Muscle of back (tissue), 3 donors: ENCODE measurements at regions not wholly inside any gene's neighbourhood (a gene's known extent, or its start where the extent isn't known, plus 50 kb on each side); places are given as distances from the start of the nearest gene placed in this dataset.

Experiments used
- DNase-seq, 3 donors: peaks; one replicate each; pipeline versions ENCODE4 v3.0.0 to v3.0.0-alpha.2; 2013

DNA sequence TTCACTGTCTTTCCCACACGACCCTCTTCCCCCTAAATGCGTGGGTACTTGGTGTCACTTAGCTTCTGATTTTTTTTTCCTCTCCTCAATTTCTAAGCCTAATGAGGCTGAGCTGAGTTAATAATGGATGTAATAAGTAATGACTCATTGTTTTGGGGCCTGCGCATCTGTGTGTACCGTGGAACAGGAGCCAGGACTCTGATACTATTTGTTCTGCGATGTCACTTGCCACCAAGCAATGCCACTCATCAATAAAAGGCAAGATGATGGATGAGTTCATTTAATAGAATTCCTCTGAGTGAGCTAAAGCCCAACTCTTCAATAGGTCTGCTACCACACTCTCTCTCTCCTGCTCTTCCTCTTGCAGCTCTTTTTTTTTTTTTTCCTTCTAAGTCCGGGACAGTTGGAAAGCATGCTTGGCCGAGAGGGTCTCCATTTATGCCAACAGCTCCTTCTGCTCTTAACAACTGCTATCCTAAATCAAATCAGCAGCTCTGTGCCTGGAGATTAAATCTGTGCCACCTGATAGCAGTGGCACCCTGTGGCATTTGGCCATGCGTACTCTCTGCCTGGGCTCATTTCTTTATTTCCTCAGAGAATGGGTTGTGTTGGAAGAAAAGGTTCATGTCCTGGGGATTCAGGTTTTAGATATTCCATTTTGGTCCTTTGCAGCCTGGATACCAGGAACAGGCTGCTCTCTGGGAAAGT is 1284.2 kb upstream of the PIK3C3 start:
- no peak for DNase-seq

DNA sequence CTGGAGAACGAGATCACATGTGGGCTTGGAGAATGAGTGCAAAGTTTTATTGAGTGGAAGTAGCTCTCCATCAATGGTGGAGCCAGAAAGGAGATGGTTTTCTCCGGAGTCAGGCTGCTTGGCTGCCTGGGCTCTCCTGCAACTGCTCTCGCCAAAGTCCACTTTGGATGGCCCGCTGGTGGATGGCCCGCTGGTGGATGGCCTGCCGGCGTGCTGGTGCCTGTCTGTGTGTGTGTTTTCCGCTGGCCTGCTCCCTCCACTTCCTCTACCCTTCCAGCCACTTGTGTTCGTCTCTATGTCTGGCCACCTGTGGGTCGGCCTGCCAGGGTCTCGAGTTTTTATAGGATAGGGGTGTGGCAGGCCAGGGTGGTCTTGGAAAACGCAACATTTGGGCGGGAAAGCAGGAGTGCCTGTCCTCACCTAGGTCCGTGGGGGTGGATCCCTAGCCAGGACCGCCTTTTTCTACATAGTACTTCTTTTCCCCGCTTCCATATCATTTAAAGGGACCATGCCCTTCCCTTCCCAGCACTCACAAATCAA is 1292.1 kb upstream of the PIK3C3 start:
- no peak for DNase-seq

DNA sequence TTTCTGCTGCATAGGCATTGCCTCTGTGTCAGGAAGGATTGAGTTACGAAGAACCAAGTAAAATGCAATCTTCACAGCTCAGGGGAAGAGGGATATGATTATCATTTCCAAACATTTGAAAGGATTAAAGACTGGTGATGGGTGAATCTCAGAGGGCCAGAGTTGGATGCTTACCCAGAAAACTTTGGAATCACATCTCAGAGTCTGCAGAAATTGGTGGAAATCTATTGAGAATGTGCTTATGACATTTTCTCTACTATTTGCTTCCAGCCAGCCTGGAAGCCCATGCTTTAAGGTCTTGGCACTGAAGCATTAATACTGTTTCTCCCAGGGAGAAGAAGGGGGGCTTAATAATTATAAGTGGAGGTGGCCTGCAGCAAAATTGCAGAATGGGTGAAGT is 1301.4 kb upstream of the PIK3C3 start:
- peak; percentile 33 to 90 (median 75) for DNase-seq

DNA sequence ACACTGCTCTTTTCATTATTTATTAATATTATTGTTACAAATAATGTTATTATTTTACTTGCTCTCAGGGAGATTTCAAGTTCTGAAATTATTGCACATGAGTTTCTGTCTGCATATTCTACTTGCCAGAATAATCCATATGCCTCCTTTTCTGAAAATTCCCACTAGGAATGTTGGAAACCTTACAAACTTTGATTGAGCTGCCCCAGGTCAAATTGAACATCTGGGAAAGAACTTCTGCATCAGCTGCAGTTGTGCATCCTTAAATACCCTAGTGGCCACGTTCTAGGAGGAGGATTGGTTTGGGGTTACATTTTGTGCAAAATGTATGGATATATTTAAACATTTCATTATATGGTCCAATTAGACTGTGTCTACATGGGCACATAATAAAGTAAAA is 1302.7 kb upstream of the PIK3C3 start:
- DNase-seq = peak; percentile 17 to 72 (median 19)

DNA sequence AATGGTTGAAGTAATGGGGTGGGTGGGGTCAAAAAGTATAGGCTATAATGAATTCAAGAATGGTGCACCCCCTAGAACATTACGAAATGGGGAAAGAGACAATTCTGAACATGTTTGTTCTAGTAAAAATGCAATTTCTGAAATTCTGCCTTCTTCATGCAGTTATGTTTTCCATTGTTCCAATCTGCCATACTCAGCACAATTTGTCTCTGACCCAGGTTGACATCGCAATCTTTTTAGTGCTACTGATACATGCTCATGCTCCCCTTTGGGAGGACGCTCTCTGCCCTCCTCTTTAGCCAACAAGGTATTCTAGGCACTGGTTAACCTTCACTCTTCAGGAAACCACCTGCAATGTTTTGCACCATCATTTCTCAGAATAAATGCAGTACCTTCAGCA is 1303.9 kb upstream of the PIK3C3 start:
- DNase-seq = no peak

DNA sequence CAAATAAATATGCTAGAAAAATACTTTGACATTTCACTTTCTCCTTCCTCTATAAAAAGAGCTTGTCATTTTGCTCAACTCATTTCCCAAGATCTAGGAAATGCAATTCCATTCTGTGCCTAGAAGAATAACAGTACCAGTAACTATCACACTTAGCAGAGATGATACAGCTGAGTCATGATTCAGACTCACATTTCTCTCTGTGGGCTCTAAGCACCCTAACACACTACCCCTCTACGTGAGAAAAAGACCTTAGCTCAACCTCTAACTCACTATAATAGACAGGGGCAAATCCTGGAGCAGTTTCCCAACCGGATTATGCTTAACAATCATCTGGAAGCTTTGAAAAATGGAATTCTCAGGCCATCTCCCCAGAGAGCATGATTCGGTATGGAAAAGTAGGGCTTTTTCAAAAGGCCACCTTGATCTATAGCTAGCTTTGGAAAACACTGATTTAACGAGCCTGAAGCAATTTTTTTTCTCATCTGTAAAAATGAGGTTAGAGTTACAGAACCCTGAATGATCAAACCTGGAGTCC is 1312.3 kb upstream of the PIK3C3 start:
- DNase-seq = no peak

DNA sequence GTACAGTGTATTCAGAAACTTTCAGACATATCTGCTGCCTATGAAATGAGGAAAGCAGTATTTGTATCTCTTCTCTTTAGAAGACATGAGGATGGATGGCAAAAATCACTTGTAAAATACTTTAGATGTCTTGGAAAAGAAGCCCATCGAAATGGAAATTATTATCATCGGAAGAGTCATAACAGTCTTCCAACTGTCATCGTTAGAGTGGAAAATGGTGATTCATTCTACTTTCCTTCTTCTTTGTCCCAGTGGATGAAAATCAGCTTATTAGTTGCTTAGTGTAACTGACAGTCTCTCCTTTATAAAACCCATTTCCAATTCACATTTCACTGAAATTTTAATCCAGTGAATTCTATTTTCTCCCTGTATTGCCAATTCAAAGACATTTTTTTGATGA is 1323.7 kb upstream of the PIK3C3 start:
- DNase-seq = peak in 2 of 3 donors; percentile 21 to 36

DNA sequence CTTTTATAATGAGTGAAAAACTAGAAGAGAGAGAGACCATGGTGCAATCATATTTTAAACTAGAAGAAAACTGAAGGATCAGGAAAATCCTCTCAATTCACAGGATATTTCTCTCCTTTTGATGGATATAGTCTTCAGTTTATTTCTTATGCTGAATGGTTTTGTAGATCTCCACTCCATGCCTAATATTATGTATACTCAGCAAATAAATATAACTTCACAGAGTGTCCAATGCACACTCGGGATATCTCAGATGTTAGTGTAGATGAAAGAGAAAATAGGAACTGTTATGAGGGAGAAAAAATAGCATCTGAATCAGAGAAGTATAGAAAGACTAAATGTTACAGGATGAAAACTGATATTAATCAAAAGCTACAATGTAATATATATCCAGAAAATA is 1324.5 kb upstream of the PIK3C3 start:
- DNase-seq = no peak

DNA sequence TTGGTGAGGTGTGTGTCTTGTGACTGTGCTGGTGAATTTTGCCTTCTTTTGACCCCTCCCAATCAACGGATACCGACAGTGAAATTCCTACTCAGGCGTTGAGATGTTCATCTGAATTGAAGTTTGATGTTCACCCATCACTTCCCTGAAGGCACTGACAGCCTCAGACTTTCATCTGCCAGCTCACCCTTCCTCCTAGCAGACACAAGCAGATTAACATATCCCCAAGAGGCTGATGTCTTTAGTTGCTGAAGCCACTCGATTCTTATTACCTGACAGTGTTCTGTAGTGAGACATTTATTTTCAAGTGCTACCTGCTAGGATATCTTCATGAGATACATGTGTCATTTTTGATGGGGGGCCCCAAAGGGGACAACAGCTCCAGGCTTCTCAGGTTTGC is 1330.1 kb upstream of the PIK3C3 start:
- DNase-seq = no peak

DNA sequence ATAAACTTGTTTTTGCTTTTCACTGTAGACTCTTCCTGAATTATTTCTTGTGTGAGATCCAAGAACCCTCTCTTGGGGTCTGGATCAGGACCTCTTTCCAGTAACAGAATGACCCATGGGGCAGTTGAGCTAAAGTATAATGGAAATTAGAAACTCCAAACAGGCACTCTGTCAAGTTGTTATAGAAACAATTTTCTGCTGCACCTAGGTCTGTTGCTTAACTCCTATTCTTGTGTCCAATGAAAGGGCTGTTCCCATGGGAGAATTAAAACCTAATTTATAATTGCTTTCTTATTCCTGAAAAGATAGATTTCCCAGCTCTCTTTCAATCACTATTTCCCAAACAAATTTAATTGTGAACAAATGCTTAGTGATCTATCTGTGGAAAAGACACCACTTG is 1341.3 kb upstream of the PIK3C3 start:
- peak; percentile 26 to 80 (median 49) for DNase-seq

DNA sequence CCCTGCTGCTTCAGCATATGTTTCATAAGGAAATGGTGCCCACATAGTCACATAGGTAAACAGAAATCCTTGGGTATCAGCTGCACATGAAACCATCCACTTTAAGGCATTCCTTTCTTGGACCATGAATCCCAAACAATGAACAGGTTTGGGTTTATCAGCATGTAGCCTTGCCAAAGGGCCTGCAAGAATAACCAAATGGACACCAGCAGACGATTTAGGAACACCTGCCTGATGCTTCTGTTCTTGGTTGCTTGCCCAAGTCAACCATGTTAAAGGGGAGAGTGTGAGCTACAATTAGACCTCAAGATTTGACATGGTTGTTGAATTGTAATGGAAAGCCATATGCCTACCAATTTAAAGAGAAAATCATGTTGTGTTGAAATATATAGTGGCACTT is 1342.7 kb upstream of the PIK3C3 start:
- no peak for DNase-seq

DNA sequence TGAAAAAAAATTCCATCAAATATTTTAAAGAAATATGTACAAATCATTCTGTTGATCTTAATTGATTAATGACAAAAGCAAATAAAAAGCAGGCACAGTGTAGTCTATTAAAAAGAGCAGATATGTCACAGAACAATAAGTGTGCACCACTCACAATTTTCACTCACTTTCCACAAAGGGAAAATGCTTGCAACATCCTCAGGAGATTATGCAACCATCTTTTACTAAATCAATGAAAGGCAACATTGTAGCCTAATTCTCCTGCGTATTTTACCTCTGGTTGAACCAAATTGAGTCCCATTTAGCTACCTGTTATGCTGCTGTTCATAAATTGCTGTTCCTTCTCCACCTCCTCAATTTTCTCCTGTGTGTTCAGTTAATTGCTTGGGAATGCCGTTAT is 1346.8 kb upstream of the PIK3C3 start:
- DNase-seq = peak in 1 of 3 donors; percentile 4

DNA sequence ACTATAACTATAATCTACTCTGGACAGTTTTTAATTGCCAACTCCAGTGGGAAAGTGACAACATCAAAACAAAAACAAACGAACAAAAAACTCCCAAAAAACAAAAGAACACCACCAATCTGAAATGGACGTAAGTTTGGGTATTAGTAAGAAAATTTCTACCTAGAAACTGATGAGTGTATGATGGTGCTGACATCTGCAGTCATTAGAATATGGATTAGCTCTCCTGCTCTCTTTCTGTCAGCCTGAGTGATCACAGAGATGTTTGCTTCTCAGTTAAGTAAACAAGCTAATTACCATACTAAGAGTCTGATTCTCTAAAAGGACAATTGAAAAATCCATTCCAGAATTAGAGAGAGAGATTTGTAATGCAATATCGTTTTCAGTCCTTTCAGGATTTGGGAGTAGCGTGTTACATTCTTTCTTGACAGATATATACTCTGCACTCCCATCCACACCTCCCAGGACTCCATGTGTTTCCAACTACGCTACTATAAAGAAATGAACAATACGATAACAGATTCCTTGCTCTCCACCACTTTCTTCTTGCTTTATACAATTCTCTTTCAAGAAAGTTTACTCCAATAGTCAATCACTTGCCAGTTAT is 1347.4 kb upstream of the PIK3C3 start:
- DNase-seq = peak in 1 of 3 donors; percentile 51

DNA sequence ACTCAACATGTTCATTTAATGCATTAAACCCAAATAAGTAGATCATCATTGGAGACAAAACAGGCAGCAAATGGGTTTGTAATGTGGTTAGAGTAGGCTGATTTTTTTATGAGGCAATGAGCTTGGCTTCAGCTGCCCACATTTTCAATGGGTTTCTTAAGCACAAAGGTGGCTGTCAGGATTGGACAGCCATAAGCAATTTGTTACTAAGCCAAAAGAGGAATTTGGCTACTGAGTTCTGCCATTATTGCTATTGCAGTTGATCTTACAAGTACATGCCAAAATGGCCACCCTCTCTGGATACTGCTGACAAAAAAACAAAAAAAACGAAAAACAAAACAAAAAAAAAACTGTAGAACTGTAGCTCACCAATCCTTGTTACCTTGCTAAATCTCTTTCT is 1348.0 kb upstream of the PIK3C3 start:
- no peak for DNase-seq

DNA sequence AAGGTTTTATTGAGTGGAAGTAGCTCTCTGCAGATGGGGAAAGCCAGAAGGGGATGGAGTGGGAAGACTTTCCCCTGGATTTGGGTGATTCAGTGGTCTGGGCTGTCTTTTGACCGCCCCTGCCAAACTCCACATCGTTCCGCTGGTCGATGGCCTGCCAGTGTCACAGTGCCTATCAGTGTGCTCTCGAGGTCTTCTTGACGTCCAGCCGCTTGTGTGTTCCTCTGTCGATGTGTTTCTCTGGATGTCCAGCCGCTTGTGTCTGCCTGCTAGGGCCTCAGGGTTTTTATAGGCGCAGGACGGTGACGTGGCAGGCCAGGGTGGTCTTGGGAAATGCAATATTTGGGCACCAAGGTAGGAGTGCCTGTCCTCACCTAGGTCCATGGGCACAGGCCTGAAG is 1371.4 kb upstream of the PIK3C3 start:
- DNase-seq = no peak

DNA sequence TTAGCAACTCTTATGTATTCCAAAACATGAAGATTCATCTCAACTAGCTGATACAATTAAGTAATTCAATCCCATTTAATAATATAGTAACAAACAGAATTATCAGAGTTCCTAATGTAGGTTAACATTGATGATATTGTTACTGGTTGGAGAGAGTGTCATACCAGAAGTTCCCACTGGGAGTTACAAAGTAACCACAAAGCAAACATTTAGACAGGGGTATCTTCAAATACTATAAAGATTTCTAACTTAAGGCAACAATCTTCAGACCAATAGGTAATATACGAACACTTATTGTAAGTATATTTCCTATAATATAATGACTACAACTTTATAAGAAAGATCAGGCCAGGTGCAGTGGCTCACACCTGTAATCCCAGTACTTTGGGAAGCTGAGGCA is 1372.9 kb upstream of the PIK3C3 start:
- DNase-seq = no peak

DNA sequence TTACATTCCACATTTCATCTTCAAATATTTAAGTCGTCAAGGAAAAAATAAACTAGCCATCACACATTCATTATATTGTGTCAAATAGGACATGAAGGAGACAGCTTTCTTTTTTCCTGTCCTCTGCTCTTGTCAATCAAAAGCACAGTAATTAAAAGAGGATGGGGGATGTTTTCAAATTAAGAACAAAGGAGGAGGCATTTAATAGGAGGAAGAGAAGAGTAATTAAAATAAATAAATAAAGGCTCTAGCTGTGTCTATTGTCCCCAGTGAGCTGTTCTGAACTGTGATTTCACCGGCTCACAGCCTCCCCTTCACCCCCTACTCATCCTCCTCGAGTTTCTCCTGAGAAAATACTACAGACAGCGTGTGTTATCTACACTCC is 1377.1 kb upstream of the PIK3C3 start:
- no peak for DNase-seq

DNA sequence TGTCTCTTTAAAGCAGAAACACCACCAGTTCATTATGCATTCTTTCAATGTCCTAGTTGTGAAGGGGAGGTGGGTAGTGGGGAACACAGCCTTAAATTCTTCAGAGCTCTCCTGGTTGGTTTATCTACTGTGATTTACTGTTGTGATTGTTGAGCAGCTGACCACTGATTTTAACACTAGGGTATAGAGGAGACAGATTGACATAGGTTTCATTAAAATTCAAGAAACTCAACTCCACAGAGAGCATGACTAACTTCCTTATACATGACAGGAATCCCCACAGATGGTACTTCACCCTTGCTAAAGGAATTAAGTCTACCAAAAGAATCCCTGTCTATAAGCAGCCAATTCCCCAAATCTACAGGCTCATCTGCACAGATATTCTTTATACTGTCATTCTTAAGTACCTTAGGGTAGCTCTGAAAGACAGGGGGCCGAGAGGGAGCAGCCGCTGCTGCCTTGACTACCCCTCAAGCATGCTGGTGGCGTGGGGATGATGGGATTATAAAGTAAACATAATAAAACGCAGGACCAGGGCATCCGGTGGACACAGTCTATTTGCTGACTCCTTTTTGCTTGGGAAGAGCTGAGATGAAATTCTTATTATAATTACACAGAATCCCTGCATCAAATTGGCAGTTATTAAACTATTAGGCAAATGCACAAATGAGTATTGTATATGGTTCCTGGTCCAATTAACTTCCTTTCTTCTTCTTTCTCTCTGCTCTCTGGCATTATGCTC is 1377.6 kb upstream of the PIK3C3 start:
- peak in 1 of 3 donors; percentile 40 for DNase-seq

DNA sequence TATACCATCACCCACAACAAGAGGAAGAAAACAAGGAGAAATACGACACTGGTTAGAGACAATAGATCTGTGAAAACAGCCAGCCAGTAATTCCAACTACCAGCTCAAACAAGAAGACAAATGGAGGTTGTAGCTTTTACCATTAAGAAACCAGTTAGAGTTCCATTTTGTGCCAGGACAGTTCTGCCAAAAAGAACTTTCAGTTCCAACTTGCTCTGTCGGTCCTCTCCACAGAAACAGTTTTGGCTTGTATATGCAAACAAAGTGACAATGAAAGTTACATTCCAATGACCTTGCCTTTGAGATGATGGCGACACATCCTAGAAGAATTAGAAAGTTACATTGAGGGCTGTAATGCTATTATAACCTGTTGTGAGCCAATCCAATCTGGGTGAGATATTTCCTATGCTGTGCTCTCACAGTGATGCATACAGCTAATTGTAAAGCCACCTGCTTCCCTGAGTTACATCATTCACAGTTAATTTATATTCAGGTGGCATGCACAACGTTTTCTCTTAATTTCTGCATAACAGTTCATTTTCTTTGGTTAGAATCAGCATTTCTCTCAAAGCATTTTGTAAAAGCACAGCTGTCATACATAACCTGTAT is 1378.4 kb upstream of the PIK3C3 start:
- DNase-seq = no peak

DNA sequence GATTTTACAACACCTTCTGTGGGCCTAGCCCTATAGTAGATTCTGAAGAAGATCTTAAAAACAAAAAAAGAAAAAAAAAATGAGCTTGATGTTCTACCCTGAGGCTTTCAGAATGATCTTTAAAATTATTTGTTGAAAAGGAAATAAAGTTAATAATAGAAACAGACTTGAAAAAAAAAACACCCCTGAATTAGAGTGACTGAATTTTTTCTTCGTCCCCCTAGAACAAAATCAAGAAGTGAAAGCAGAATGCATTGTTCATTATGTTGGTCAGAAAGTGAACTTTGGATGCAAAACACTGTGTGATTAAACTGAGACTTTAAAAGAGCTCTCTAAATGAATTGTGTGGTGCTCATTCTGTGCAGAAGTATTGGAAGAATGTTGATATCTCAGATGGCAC is 1384.4 kb upstream of the PIK3C3 start:
- no peak for DNase-seq

DNA sequence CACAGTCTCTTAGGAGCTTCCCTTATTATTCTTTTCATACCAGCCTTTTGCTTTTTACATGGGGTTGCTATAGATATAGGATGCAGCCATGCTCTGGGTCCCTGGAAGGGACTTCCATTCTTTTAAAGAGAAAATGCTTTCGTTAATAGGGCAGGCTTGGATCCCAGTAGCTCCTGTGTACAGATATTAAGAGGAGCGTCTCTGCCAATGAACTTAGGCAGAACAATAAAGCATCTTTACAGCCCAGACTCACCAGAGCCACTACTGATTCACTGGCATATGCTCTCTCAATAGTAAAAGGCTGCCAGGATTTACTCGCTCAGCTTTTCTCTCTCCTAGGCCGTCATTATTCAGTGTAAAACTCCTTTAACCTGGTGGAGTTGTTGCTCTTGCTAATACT is 1385.4 kb upstream of the PIK3C3 start:
- no peak for DNase-seq

DNA sequence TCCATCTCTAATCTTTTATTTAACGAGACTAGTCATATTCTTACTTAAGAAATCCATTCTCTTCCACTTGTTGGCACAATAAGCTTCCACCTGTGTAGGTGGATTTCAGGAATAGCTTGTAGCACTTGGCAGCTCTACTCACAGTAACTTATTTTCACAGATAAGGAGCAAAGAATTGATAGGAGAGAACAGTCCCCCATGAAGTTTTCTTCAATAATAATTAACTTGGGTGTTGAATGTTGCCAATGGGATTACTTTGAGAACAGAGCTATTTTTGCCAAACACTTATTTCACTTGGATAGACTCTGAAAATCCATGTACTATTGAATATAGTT is 1388.6 kb upstream of the PIK3C3 start:
- DNase-seq = no peak
